Vagina (tissue), 2 donors: ENCODE measurements at regions not wholly inside any gene's neighbourhood (a gene's known extent, or its start where the extent isn't known, plus 50 kb on each side); places are given as distances from the start of the nearest gene placed in this dataset.

Experiments used
- CTCF ChIP-seq, 3 experiments: fragments of 450-650 bp in 2 of 3; fragments of 200-600 bp in 1 of 3; sonication (generic) in 1 of 3; IDR thresholded peaks; one replicate each; pipeline ENCODE4 v1.5.1; 2017 to 2019; ENCODE audit warnings: antibody characterized with exemption in 3 of 3, mild to moderate bottlenecking in 2 of 3, moderate library complexity in 2 of 3
- POLR2A ChIP-seq, 2 donors: fragments of 450-650 bp; IDR thresholded peaks; one replicate each; pipeline ENCODE4 v1.6.1; 2017; ENCODE audit warnings: antibody characterized with exemption in 2 of 2, mild to moderate bottlenecking in 2 of 2, moderate library complexity in 2 of 2

GRCh38 chr11:92125321-92125720 lies 99.3 kb upstream of the FAT3 start:
- TF ChIP-seq POLR2A (IDR thresholded peaks at IDR 0.05), result no peak
- no peak for TF ChIP-seq CTCF (IDR thresholded peaks at IDR 0.05)
